NAMALWA (cell line): ENCODE measurements at regions not wholly inside any gene's neighbourhood (a gene's known extent, or its start where the extent isn't known, plus 50 kb on each side); places are given as distances from the start of the nearest gene placed in this dataset.
"Not testable (repeated sequence)": the region's sequence is repeated elsewhere in the genome, so short reads cannot be mapped to it uniquely, and the experiment has no call there.

Experiments
- DNase-seq: peaks from one replicate; pipeline ENCODE4 v3.0.0-alpha.2; 2015; ENCODE audit warnings: low spot score

DNA sequence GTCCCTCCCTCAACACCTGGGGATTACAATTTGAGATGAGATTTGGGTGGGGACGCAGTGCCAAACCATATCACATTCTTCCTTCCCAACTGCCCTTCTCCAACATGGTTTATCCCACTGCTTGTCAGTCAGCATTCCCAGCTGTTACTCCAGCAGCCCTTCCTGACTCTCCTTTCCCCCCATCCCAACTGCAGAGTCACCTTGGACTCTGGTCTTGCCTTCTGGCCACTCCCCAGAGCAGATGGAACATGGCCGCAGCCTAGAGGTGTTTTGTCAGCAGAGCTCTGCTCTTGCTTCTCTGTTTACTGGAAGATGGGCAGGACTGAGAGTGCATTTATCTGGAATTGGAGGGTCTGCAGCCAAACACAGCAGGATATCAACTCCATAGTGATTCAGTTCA lies 51.2 kb upstream of the MEX3C start:
- no peak for DNase-seq

DNA sequence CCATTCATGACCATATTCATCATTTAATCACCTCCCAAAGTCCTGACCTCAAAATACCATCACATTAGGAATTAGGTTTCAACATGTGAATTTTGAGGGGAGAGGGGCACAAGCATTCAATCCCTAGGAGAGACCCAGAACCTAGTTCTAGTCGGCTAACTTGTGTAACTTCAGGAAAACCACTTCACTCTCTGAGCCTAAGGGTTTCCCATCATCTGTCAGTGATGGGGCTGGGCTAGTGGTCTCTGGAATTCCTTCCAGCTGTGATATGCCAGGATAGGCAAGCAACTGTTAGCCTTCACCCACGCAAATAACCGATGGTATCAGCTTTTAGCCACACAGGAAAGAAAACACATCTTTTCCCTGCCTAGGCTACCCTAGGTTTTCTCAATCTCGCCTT lies 52.5 kb upstream of the MEX3C start:
- DNase-seq: no peak

DNA sequence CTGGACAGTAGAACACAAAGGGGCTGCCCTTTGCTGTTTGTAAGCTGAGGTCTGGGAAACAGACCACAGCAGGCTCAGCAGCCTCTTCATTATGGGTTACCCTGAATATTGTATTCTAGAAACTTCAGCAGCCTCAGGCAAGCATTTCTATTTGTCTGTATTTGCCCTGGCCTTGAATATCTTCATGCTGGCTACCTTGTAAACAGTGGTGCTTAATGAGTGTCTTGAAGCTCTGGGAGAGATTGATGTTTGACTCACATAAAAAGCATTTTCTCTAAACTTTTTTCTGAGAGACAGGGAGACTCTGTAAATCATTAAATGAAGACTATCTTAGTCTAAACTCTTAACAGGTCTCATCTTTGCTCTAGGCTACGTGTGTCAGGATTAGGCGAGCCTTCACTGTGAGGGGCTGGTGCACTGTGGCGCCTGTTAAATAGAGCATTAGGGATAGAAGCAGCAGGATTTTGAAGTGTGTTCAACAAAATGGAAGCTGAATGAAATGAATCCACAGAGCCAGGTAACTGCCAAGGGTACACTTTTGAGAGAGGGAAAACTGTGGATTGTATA lies 53.1 kb upstream of the MEX3C start:
- no peak for DNase-seq

DNA sequence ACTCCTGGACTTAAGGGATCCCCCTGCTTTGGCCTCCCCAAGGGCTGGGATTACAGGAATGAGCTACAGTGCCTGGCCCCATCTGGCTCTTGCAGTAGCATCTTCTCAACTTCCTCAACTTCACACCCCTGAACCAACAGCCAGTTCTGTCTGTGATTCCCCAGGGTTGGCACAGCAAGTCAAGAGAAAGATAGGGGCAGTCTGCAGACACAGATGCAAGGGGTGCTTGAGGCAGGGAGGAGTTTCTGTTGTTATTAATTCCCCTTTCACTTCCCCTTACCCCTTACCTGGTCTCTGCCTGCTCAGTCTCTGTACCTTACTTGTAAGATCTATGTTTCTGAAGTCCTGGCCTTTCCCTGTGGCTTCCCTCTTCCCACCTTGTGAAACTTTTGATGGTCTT lies 54.1 kb upstream of the MEX3C start:
- DNase-seq: peak; percentile 83

DNA sequence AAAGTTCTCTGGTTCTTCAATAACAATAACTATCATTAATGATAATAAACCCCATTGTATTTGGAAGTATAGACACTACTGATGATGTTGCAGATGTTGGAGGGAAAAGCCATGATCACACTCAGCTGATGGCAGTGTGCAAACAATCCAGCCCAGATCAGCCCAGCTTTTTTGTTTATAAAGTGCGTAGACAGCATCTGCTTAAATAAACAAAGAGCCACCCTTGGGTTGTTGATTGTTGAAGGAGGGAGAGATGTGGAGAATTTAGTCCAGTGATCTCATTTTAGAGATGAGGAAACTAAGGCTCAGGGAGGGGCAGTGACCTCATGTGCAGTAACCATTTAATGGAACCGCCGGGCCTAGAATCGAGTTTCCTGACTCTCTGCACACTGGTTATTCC lies 56.0 kb upstream of the MEX3C start:
- DNase-seq: no peak

DNA sequence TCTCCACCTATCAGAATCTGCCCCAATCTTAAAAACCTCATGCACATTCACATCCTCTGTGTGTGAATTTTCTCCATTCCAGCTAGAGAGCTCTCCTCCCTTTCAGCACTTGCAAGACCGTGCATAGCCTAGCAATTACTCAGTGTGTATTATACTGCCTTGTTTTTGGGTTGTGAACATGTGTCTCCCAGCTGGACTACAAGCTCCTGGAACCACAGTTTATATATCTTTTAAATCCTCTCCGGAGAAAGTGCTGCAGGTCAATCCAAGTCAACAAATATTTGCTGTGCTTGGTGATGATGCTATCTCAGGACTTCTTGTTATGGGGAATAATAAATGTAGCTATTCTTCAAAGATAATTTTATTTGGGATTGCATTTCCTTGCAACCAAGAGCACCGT lies 58.2 kb upstream of the MEX3C start:
- no peak for DNase-seq

DNA sequence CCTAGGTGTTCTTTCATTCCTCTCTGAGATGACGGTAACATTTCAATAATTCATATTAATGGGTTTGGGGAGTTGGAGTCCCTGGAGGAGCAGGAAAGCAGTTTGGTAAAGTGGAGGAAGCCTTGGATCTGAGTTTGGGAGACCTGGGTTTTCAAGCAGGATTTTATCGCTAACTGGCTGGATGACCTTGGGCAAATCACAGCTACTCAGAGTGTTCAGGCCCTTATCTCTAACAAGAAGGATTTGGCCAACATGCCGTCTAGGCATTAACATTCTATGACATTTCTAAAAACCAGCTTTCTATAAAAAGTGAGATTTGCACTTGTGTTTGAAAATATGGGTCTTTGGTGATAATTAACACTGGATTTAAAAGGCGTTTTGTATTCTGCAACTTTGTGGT lies 59.7 kb upstream of the MEX3C start:
- no peak for DNase-seq

DNA sequence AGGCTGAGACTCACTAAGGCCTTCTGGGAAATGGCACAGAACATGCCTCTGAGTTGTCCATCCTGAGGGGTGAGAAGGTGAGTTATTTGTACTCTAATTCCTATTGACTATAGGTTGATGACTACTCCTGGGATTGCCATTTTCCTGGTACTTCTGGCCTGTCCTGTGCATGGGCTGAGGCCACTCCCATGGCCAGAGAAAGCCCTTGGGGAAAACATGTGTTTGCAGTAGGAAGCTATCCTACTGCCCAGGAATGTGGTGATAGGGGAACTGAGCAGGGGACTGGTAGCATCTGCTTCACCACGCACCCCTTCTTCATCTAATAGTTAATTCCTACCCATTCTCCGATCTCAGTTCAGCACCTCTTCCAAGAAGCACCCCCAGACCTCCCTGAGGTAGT lies 62.6 kb upstream of the MEX3C start:
- no peak for DNase-seq

DNA sequence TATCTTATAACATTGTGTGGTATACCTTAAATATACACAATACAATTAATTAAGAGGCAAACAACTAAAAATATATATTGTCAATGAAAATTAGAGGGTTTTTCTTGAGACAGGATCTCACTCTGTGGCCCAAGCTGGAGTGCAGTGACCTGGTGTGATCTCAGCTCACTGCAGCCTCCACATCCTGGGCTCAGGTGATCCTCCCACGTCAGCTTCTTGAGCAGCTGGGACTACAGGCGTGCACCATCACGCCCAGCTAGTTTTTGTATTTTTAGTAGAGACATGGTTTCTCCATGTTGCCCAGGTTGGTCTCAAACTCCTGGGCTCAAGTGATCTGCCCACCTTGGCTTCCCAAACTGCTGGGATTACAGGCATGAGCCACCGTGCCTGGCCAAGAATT lies 68.6 kb upstream of the MEX3C start:
- DNase-seq: not testable (repeated sequence)

DNA sequence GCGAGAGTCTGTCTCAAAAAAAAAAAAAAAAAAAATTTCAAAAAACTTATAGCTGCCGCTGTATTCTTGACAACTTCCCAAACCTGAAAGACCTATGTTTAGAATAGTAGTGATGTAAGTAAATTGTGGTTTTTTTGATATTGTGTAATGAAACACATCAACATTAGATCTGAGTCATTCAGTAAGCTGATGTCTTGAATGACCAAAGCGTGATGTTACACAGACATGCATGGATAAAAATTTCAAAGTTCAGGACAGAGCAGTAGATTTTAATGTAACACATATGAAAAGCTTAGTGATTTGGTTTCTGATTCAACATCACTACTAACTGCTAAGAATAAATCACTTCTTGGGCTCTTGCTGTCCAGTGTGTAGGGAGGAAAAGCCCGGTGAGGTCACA lies 69.3 kb upstream of the MEX3C start:
- no peak for DNase-seq

DNA sequence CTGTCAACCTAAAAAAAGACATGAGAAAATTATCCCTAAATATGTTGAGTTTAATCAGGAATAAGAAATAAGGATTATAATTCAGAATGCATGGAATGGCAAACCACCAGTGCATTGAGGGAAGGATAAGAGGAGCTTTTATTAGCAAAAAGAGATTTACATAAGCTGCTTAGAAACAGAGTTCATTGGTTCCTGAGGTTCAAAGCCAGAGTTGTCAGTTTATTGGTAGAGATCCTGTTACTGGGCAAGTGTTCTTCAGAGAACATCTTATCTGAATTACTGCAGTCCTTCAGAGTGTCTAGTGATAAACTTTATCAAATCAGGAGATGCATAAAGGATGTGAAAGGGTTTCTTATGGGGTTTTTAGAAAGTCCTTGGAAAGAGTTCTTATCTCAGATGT lies 76.0 kb upstream of the MEX3C start:
- DNase-seq: no peak

DNA sequence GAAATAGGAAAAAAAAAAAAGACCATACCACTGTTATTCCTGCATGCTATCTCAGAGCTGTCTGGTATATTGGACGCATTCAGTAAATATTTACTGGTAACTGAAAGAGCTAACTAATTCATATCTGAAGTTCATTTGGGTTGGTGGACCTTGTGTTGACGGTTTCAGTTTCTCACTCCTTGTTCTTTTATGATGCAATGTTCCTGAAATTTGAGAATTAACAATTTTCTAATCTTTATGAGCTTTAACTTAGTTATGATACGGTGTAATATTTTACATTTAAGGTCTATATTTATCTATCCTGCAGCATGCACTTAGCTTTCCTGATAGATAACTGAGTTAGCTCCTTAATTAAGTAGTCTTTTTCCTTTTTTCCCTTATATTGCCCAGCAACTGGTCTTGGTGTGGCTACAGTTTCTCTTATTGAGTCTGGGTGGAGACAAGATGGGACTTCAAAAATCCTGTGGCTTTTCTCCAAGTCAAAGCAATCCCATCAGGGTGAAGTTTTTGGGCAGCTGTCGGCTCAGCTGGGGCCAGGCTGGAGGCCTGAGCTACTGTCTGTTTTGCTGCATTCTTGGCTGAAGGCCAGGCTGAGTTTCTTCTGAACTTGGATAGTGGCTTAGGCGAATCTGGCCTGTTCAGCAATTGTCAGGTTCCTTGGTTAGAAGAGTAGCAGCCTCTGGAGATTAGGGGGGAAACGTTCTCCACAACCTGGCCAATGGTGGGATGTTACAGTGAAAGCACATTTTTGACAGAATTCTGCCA lies 78.4 kb upstream of the MEX3C start:
- peak; percentile 40 for DNase-seq

DNA sequence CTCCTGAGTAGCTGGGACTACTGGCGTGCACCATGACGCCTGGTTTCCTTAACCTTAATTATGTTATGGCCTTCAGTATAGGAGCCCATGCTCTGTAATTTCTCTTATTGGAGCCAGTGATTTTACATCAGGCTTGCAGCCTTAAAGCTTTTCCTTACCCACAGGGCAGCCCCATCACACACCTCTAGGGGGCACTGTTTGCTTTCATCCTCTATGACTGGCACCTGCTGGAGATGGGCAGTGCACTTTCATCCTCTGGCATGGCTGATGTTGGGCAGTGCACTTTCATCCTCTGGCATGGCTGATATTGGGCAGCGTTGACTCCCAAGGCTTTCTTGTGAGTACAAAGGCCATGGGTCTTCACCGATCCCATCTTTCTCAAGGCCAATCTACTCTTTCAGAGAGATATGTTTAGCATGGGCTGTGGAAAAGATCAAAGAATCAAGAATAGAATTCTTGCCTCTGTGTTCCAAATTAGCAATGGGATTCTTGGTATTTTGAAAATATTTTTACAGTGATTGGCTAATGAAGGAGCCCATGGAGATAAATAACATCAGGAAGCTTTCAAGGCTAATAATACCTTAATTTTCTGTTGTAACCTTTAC lies 80.7 kb upstream of the MEX3C start:
- DNase-seq: peak; percentile 76

DNA sequence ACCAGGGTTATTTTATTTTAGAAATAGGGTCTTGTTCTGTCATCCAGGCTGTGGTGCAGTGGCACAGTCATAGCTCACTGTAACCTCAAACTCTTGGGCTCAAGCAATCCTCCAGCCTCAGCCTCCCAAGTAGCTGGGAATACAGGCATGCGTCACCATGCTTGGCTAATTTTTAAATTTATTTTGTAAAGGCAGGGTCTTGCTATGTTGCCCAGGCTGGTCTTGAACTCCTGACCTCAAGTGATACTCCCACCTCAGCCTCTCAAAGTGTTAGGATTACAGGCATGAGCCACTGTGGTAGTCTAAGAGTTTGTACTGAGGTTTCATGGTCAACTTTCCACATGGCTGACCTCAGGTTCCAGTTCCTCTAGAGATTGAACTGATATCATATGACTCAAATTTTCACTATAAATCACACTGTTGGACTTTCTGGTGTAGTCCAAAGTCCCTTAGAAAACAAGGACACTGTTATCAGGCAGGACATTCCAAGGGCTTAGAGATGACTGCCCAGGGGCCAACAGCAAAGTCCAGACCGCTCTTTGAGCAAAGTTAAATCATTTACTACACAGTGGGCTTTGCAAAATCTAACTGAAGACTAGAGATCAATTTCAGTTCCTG lies 82.0 kb upstream of the MEX3C start:
- no peak for DNase-seq

DNA sequence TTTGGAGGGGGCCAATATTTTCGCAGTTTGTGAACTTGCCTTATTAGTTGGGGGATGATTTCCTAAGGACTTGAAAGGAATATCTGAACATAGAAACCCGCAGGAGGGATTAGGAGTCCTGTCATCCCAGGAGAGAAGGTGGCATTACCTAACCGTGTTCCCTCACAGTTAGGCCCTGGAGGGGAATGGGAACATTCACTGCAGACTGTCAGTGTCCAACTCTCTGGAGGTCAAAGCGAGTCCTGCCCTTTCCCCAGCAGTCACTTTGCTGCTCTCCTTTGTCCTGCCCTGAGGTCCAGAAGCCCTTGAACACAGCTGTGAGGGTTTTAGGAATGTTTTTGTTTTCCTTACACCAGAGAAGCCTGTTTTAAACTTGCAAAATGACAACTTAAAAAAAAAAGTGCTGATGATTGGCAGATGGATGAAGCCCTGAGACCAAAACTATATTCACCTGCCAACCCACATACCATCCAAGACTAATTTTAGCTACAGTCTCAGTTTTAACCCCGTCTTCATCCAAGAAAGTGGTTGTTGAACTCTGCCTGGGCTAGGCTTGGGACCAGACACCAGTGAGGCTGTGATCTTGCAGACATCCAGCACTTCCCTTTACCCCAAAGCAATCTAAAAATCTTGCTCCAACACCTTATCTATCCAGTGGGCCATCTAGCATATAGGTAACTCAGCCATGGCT lies 90.5 kb upstream of the MEX3C start:
- DNase-seq: no peak

DNA sequence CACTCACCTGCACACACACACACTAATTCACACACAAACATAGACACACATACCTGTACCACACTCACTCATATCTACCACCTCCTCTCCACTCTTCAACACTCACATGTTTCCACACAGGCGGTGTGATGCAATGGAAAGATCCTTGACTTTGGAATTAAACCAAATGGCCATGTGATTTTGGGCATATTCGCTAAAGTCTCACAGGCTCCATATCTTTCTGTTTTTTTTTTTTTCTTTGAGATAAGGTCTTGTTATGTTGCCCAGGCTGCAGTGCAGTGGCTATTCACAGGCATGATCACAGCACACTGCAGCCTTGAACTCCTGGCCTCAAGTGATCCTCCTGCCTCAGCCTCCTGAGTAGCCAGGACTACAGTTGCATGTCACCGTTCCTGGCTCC lies 91.1 kb upstream of the MEX3C start:
- no peak for DNase-seq

DNA sequence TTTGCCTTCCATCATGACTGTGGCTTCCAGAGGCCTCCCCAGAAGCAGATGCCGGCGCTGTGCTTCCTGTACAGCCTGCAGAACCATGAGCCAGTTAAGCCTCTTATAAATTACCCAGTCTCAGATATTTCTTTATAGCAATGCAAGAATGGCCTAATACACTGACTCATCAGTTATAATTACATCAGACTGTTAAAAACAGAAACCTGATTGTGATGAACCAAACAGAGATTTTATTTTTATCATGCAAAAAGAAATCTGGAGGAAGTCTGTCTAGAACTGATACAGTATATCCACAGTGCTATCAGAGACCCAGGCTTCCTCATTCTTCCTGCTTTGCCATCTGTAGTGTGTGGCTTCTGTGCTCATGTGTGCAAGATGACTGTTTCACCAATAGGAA lies 93.4 kb upstream of the MEX3C start:
- no peak for DNase-seq

DNA sequence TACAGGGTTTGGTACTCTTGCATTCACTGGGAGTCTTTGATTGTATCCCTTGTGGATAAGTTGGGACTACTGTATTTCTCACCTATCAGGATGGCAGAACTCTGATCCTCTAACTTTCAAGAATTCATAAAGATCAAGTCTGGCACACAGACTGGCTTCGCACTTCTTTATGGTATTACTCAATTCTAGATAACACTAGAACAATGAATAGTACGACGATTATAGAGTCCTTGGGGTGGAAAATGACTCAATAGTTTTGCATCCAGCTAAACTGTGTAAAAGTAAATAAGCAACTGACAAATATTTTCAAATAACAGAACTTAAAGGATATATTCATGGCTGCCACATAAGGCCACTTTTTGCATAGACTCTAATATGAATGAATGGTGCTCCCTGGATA lies 103.4 kb upstream of the MEX3C start:
- no peak for DNase-seq

DNA sequence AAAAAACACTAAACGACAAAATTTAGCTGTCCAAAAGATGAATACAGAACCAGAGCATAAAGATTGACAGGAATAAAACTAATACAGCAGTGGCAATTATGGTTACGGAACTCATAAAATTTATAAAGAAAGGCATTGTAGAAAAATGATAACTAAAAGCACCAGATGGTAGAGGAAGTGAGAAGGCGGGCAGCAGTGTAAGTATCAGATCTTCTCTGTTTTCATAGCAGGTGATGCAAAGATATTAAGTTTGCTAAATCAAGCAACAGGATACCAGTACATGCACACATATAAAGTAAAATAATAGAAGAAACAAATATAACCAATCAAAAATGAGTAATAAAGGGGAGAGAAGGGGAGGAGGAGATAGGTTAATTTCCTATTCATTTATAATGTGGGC lies 103.9 kb upstream of the MEX3C start:
- no peak for DNase-seq

DNA sequence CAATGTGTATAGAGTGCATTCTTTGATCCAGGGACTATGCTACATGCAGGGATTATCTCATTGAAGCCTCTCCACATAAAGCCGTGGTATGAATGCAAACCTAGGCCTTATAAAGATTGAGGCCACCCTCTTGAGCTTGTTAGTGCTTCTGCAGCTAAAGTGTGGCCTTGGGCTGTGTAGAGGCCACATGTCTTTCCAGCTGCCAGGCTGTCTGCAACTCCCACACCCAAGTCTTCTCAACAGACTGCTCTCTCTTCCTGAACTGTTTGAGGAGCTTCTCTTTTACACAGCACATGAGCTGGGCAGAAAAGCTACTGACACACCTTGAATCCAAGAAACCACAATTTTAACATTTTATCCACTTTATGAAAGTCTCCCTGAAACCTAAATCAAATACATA lies 119.2 kb upstream of the MEX3C start:
- DNase-seq: no peak

DNA sequence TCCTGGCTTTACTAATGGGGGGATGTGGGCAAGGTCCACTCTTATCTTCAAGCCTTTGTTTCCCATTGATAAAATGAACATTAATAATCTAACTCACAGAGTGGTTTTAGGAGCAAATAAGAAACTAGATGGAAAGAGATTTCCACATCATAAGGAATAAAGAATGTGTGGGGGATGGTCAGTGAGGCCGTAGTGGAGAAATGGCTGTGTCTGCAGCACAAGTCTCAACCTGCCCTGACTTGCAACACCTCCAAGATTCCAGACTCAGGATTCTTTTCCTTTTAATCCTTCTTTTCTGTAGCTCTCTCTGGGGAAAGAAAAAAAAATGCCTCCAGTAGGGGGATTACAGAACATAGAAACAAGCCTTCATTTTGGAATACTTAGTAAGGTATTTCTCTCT lies 124.2 kb upstream of the MEX3C start:
- no peak for DNase-seq

DNA sequence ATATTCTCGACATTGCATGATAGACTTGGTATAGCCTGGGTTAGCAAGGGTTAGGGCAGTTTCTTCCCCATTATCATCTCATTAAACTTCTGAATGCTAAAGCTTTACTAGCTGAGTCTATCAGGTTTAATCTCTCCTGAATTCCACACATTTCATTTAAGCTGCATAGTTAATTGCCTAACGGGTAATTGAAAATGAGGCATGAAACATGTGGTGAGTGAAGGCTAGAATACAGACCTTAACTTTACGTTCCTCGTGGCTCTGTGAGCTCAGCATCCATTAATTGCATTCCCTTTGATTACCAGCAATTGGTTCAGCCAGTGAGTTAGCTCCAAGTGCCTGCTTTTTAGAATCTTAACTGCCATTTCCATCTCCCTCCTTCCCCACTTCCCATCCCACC lies 126.5 kb upstream of the MEX3C start:
- no peak for DNase-seq

DNA sequence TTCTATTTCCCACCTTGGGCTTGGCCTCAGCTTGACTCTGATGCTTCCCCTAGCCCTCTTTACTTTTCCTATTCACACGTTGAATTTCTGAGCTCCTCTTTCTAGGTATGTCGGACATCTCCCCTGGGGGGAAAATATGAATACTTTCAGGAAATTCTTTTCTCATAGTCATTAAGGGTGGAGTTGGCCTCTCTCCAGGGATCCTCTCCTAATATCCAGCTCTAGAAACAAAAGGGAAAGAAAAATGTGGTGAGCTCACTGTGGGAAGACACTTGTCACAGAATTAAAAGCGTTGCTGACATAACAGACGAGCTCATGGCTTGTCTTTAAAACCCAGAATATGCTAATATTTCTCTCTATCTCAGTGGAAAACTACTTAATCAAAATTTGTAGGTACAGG lies 132.7 kb upstream of the MEX3C start:
- DNase-seq: no peak
